Liver (tissue), 8 donors: ENCODE measurements at regions not wholly inside any gene's neighbourhood (a gene's known extent, or its start where the extent isn't known, plus 50 kb on each side); places are given as distances from the start of the nearest gene placed in this dataset.

Experiments
- DNase-seq: peaks from one replicate; pipeline ENCODE4 v3.0.0-alpha.2; 2017; ENCODE audit warnings: low spot score
- H3K27ac ChIP-seq, 2 donors: one replicate each; pipeline ENCODE4 v1.7.0; 2013; ENCODE audit warnings: inconsistent platforms in 2 of 2, low read length in 2 of 2, control low read depth in 1 of 2, low read depth in 1 of 2, mild to moderate bottlenecking in 1 of 2
- H3K27me3 ChIP-seq, 4 donors: one replicate each; pipeline versions ENCODE4 v1.6.1 to v1.7.0; 2013; ENCODE audit warnings: low read length in 3 of 4, inconsistent platforms in 1 of 4, mild to moderate bottlenecking in 1 of 4, moderate library complexity in 1 of 4; ENCODE audit not compliant: control insufficient read depth in 4 of 4, insufficient read depth in 4 of 4
- H3K36me3 ChIP-seq, 4 donors: one replicate each; pipeline versions ENCODE4 v1.6.1 to v1.7.0; 2013; ENCODE audit warnings: low read length in 3 of 4, mild to moderate bottlenecking in 3 of 4, low read depth in 1 of 4, moderate library complexity in 1 of 4; ENCODE audit not compliant: control insufficient read depth in 4 of 4, insufficient read depth in 3 of 4
- H3K4me1 ChIP-seq, 4 donors: one replicate each; pipeline versions ENCODE4 v1.6.1 to v1.7.0; 2013; ENCODE audit warnings: low read length in 3 of 4, mild to moderate bottlenecking in 3 of 4, moderate library complexity in 1 of 4; ENCODE audit not compliant: control insufficient read depth in 4 of 4, insufficient read depth in 4 of 4
- H3K4me3 ChIP-seq, 3 donors: one replicate each; pipeline versions ENCODE4 v1.6.1 to v1.7.0; 2013; ENCODE audit warnings: low read length in 3 of 3, control low read depth in 1 of 3, low read depth in 1 of 3, mild to moderate bottlenecking in 1 of 3
- H3K9ac ChIP-seq, 2 donors: one replicate each; pipeline ENCODE4 v1.7.0; 2013; ENCODE audit warnings: low read length in 2 of 2, mild to moderate bottlenecking in 2 of 2, moderate library complexity in 2 of 2, control low read depth in 1 of 2, low read depth in 1 of 2
- H3K9me3 ChIP-seq, 4 donors: one replicate each; pipeline versions ENCODE4 v1.6.1 to v1.7.0; 2013; ENCODE audit warnings: low read length in 3 of 4; ENCODE audit not compliant: control insufficient read depth in 4 of 4
- FOXA1 ChIP-seq: IDR thresholded peaks from 2 replicates; pipeline ENCODE4 v1.6.1; 2016; ENCODE audit warnings: antibody characterized with exemption
- FOXA2 ChIP-seq: IDR thresholded peaks from 2 replicates; pipeline ENCODE4 v1.6.1; 2016; ENCODE audit warnings: antibody characterized with exemption
- GABPA ChIP-seq, 2 donors: IDR thresholded peaks in 1 of 2; conservative IDR thresholded peaks in 1 of 2; 2 replicates each; pipeline ENCODE4 v1.6.1; 2016; ENCODE audit warnings: antibody characterized with exemption in 2 of 2, mild to moderate bottlenecking in 1 of 2, moderate library complexity in 1 of 2
- HNF4A ChIP-seq, 2 donors: conservative IDR thresholded peaks; 2 replicates each; pipeline ENCODE4 v1.6.1; 2016; ENCODE audit warnings: antibody characterized with exemption in 2 of 2, mild to moderate bottlenecking in 2 of 2
- HNF4G ChIP-seq: IDR thresholded peaks from 2 replicates; pipeline ENCODE4 v1.6.1; 2016; ENCODE audit warnings: antibody characterized with exemption
- JUND ChIP-seq, 2 donors: IDR thresholded peaks; 2 replicates each; pipeline ENCODE4 v1.6.1; 2016; ENCODE audit warnings: antibody characterized with exemption in 2 of 2
- RAD21 ChIP-seq, 2 donors: IDR thresholded peaks; 2 replicates each; pipeline ENCODE4 v1.6.1; 2016; ENCODE audit warnings: antibody characterized with exemption in 2 of 2, mild to moderate bottlenecking in 2 of 2
- RXRA ChIP-seq, 2 donors: IDR thresholded peaks; 2 replicates each; pipeline ENCODE4 v1.6.1; 2017 to 2018; ENCODE audit warnings: antibody characterized with exemption in 2 of 2, mild to moderate bottlenecking in 1 of 2
- SP1 ChIP-seq: IDR thresholded peaks from 2 replicates; pipeline ENCODE4 v1.6.1; 2018; ENCODE audit warnings: antibody characterized with exemption, mild to moderate bottlenecking
- TAF1 ChIP-seq: conservative IDR thresholded peaks from 2 replicates; pipeline ENCODE4 v1.6.1; 2016; ENCODE audit warnings: antibody characterized with exemption, mild to moderate bottlenecking
- YY1 ChIP-seq: IDR thresholded peaks from 2 replicates; pipeline ENCODE4 v1.6.1; 2016; ENCODE audit warnings: antibody characterized with exemption, mild to moderate bottlenecking
- WGBS: extraction: QIAGEN DNeasy Blood & Tissue Kit; methylation state at CpG from one replicate; pipeline ENCODE4 v1.1.7; 2013; 5-methylcytosine and 5-hydroxymethylcytosine counted together
- TF ChIP-seq, protein P1 (sequence below): IDR thresholded peaks from 2 replicates; pipeline ENCODE4 v1.6.1; 2016; ENCODE audit warnings: antibody characterized with exemption
- TF ChIP-seq, protein P2 (sequence below): IDR thresholded peaks from 2 replicates; pipeline ENCODE4 v1.6.1; 2016; ENCODE audit warnings: antibody characterized with exemption
- TF ChIP-seq, protein P3 (sequence below): fragments of 150-350 bp; IDR thresholded peaks from 2 replicates; pipeline ENCODE4 v1.5.1; 2017; ENCODE audit warnings: improper control_type of control experiment, low read depth, low read length; ENCODE audit not compliant: missing input control
- TF ChIP-seq, protein P4 (sequence below): IDR thresholded peaks from 2 replicates; pipeline ENCODE4 v1.6.1; 2016; ENCODE audit warnings: antibody characterized with exemption
- donor health status: healthy.
- donor health status: healthy.
- donor health status: healthy.
- donor health status: healthy.
- donor health status: healthy.

DNA sequence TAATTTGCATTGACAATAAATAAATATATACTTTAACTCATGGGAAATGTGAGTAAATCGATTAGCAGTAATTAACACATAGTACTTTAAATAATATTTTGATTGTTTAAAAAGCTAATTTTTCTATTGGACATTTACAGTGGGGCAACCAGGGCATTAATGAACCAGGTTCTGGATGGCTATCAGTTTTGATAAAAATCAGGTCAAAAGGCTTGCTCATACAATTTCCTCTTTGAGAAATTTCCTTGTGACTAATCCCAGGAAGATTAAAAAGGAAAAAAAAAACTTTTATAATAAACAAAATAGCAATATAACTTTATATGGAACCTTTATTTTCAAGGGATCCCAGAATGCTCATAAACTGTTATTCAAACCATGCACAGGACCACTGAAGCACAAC is 497.2 kb upstream of the ZEB2 start:
- Histone ChIP-seq H3K27me3 (no peaks in the 10 kb centered on the region), H3K4me3 (no peak overlapping the region), H3K36me3 (no peaks in the 10 kb centered on the region), H3K4me1 (no peaks in the 10 kb centered on the region), H3K27ac (no peak overlapping the region), H3K9me3 (no peaks in the 10 kb centered on the region), H3K9ac (no peak overlapping the region)
- no peak for DNase-seq
- WGBS: 85% methylated on average over 1 of the region's 1 CpG
- TF ChIP-seq, protein P1, sequence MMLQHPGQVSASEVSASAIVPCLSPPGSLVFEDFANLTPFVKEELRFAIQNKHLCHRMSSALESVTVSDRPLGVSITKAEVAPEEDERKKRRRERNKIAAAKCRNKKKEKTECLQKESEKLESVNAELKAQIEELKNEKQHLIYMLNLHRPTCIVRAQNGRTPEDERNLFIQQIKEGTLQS: no peak
- TF ChIP-seq, protein P2, sequence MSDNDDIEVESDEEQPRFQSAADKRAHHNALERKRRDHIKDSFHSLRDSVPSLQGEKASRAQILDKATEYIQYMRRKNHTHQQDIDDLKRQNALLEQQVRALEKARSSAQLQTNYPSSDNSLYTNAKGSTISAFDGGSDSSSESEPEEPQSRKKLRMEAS: no peak
- no peak for TF ChIP-seq RAD21 (IDR thresholded peaks at IDR 0.05)
- no peak for TF ChIP-seq HNF4A (conservative IDR thresholded peaks at IDR 0.05)
- no peak for TF ChIP-seq SP1
- TF ChIP-seq TAF1: no peak
- TF ChIP-seq, protein P3, sequence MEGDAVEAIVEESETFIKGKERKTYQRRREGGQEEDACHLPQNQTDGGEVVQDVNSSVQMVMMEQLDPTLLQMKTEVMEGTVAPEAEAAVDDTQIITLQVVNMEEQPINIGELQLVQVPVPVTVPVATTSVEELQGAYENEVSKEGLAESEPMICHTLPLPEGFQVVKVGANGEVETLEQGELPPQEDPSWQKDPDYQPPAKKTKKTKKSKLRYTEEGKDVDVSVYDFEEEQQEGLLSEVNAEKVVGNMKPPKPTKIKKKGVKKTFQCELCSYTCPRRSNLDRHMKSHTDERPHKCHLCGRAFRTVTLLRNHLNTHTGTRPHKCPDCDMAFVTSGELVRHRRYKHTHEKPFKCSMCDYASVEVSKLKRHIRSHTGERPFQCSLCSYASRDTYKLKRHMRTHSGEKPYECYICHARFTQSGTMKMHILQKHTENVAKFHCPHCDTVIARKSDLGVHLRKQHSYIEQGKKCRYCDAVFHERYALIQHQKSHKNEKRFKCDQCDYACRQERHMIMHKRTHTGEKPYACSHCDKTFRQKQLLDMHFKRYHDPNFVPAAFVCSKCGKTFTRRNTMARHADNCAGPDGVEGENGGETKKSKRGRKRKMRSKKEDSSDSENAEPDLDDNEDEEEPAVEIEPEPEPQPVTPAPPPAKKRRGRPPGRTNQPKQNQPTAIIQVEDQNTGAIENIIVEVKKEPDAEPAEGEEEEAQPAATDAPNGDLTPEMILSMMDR: no peak
- no peak for TF ChIP-seq GABPA (IDR thresholded peaks at IDR 0.05 in 1 of 2, conservative IDR thresholded peaks at IDR 0.05 in 1 of 2)
- TF ChIP-seq, protein P4, sequence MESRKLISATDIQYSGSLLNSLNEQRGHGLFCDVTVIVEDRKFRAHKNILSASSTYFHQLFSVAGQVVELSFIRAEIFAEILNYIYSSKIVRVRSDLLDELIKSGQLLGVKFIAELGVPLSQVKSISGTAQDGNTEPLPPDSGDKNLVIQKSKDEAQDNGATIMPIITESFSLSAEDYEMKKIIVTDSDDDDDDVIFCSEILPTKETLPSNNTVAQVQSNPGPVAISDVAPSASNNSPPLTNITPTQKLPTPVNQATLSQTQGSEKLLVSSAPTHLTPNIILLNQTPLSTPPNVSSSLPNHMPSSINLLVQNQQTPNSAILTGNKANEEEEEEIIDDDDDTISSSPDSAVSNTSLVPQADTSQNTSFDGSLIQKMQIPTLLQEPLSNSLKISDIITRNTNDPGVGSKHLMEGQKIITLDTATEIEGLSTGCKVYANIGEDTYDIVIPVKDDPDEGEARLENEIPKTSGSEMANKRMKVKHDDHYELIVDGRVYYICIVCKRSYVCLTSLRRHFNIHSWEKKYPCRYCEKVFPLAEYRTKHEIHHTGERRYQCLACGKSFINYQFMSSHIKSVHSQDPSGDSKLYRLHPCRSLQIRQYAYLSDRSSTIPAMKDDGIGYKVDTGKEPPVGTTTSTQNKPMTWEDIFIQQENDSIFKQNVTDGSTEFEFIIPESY: no peak
- TF ChIP-seq RXRA (IDR thresholded peaks at IDR 0.05): no peak

DNA sequence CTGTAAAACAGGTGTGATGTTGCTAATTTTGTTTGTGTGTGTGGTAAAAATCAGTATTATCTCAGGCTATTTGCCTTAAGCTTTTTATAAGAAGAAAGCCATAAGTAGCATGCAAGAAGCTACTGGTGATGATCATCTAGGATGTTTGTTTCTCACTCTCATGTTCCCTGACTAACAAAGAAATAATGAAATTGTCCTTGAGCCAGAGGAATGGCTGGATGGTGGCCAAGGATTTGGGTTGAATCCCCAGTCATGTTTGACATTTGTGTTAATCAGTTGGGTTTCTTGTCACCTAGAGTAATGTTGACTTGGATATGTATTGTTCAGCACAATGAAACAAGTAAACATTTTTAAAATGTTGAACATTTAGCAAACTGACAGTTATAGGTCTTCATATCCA is 496.8 kb upstream of the ZEB2 start:
- H3K4me3 ChIP-seq: no peak overlapping the region
- no peak overlapping the region for H3K27ac ChIP-seq
- no peaks in the 10 kb centered on the region for H3K36me3 ChIP-seq
- H3K27me3 ChIP-seq: no peaks in the 10 kb centered on the region
- no peaks in the 10 kb centered on the region for H3K4me1 ChIP-seq
- no peak for DNase-seq
- no peak overlapping the region for H3K9ac ChIP-seq
- TF ChIP-seq, protein P3: no peak
- TF ChIP-seq FOXA2: no peak
- no peak for TF ChIP-seq HNF4A (conservative IDR thresholded peaks at IDR 0.05)
- TF ChIP-seq TAF1: no peak
- no peak for TF ChIP-seq FOXA1
- no peak for TF ChIP-seq SP1
- no peak for TF ChIP-seq JUND (IDR thresholded peaks at IDR 0.05)
- TF ChIP-seq YY1: no peak
- TF ChIP-seq, protein P4: no peak
- no peak for TF ChIP-seq HNF4G
- H3K9me3 ChIP-seq: no peaks in the 10 kb centered on the region
